ENCODE measurements at regions not wholly inside any gene's neighbourhood (a gene's known extent, or its start where the extent isn't known, plus 50 kb on each side); places are given as distances from the start of the nearest gene placed in this dataset.

DNA sequence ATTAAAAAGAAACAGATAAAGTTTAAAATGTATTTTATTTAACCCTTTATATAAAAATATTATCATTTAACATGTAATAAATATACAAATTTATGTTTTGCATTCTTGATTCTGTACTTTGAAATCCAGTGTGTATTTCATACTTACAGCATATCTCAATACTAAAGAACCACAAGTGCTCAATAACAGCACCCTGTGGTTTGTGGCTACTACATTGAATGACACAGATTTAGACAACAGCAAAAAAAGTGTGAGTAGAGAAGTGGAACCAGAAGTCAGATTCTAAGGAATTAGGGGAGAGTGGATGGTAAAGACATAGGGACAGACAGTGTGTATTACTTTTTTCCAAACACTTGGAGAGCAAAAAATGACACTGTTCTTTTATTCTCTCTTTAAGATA is 524.5 kb downstream of the BMP2 start:
- Histone ChIP-seq H2AFZ (ENCODE audit: control insufficient read depth, low read length) (no peak overlapping the region), H3K27ac (ENCODE audit: control insufficient read depth, insufficient read depth, low read length) (no peak overlapping the region), H3K9me3 (ENCODE audit: control insufficient read depth, low read depth, low read length) (no peaks in the 10 kb centered on the region), H3K27me3 (ENCODE audit: control insufficient read depth, extremely low read depth, insufficient read depth, low read length) (no peaks in the 10 kb centered on the region), H3K9me1 (ENCODE audit: control insufficient read depth, extremely low read depth, insufficient read depth, low read length) (no peaks in the 10 kb centered on the region), H3K9ac (ENCODE audit: control insufficient read depth, extremely low read depth, insufficient read depth, low read length) (no peak overlapping the region), H4K20me1 (ENCODE audit: control insufficient read depth, extremely low read depth, insufficient read depth, low read length) (no peaks in the 10 kb centered on the region), H3K4me2 (ENCODE audit: control insufficient read depth, extremely low read depth, insufficient read depth, low read depth, low read length) (no peak overlapping the region), H3K4me1 (ENCODE audit: control insufficient read depth, extremely low read depth, insufficient read depth, low read length) (no peaks in the 10 kb centered on the region), H3K79me2 (ENCODE audit: control insufficient read depth, insufficient read depth, low read length) (no peaks in the 10 kb centered on the region), H3K4me3 (ENCODE audit: control insufficient read depth in 2 of 3, extremely low read depth in 1 of 3, insufficient read depth in 2 of 3, low read depth in 1 of 3, low read length in 3 of 3) (no peak overlapping the region), H3K36me3 (ENCODE audit: control insufficient read depth in 2 of 2, extremely low read depth in 1 of 2, insufficient read depth in 2 of 2, low read length in 2 of 2) (no peaks in the 10 kb centered on the region)
- dilution Hi-C loops (cut with MboI; ENCODE audit: extremely low pct_ligation_motif_present, low sequenced_read_pairs) = no loop called here
- DNase-seq (ENCODE audit: low read depth, low spot score) (no peak), FAIRE-seq (no peak)
- TF ChIP-seq EZH2 (IDR thresholded peaks at IDR 0.05; ENCODE audit: low read length) = no peak
- TF ChIP-seq, protein P1, sequence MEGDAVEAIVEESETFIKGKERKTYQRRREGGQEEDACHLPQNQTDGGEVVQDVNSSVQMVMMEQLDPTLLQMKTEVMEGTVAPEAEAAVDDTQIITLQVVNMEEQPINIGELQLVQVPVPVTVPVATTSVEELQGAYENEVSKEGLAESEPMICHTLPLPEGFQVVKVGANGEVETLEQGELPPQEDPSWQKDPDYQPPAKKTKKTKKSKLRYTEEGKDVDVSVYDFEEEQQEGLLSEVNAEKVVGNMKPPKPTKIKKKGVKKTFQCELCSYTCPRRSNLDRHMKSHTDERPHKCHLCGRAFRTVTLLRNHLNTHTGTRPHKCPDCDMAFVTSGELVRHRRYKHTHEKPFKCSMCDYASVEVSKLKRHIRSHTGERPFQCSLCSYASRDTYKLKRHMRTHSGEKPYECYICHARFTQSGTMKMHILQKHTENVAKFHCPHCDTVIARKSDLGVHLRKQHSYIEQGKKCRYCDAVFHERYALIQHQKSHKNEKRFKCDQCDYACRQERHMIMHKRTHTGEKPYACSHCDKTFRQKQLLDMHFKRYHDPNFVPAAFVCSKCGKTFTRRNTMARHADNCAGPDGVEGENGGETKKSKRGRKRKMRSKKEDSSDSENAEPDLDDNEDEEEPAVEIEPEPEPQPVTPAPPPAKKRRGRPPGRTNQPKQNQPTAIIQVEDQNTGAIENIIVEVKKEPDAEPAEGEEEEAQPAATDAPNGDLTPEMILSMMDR (optimal IDR thresholded peaks at IDR 0.05 in 1 of 3, IDR thresholded peaks at IDR 0.05 in 1 of 3, conservative IDR thresholded peaks at IDR 0.05 in 1 of 3; ENCODE audit: extremely low read depth in 1 of 3, insufficient read depth in 2 of 3, low read length in 3 of 3) = no peak

DNA sequence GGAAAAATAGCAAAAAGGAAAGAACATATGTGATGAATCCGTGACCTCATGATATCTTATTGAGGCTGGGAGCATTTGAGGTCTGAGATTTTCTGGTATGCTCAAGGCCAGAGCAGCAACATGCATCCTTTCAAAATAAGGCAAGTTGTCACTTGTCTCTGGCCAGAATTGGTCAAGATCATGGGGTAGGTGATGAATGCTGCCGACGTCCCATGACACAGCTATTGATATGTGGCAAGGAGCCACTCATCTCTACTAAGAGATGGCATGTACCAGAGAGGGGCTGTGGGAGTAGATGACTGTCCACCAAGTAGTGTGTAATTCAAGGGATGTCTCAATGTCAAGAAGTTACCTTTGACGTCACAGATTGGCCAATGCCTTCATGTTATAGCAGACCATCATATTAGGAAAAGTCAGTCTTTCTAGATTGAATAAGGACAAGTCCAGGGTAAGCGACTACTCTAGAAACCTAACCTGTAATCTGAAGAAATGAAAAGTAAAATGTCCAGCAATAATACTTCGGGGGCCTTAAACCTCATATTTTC is 527.4 kb downstream of the BMP2 start:
- H3K36me3 ChIP-seq (ENCODE audit: control insufficient read depth in 2 of 2, extremely low read depth in 1 of 2, insufficient read depth in 2 of 2, low read length in 2 of 2) = no peaks in the 10 kb centered on the region
- H3K4me1 ChIP-seq (ENCODE audit: control insufficient read depth, extremely low read depth, insufficient read depth, low read length) = no peaks in the 10 kb centered on the region
- no peaks in the 10 kb centered on the region for H3K9me1 ChIP-seq (ENCODE audit: control insufficient read depth, extremely low read depth, insufficient read depth, low read length)
- H3K4me2 ChIP-seq (ENCODE audit: control insufficient read depth, extremely low read depth, insufficient read depth, low read depth, low read length) = no peak overlapping the region
- TF ChIP-seq EZH2 (IDR thresholded peaks at IDR 0.05; ENCODE audit: low read length) = no peak
- TF ChIP-seq, protein P1 (optimal IDR thresholded peaks at IDR 0.05 in 1 of 3, IDR thresholded peaks at IDR 0.05 in 1 of 3, conservative IDR thresholded peaks at IDR 0.05 in 1 of 3; ENCODE audit: extremely low read depth in 1 of 3, insufficient read depth in 2 of 3, low read length in 3 of 3) = no peak
- H2AFZ ChIP-seq (ENCODE audit: control insufficient read depth, low read length) = no peak overlapping the region
- no peak overlapping the region for H3K4me3 ChIP-seq (ENCODE audit: control insufficient read depth in 2 of 3, extremely low read depth in 1 of 3, insufficient read depth in 2 of 3, low read depth in 1 of 3, low read length in 3 of 3)
- no peaks in the 10 kb centered on the region for H3K79me2 ChIP-seq (ENCODE audit: control insufficient read depth, insufficient read depth, low read length)
- no peak overlapping the region for H3K9ac ChIP-seq (ENCODE audit: control insufficient read depth, extremely low read depth, insufficient read depth, low read length)
- no peaks in the 10 kb centered on the region for H3K27me3 ChIP-seq (ENCODE audit: control insufficient read depth, extremely low read depth, insufficient read depth, low read length)
- no peaks in the 10 kb centered on the region for H3K9me3 ChIP-seq (ENCODE audit: control insufficient read depth, low read depth, low read length)
- H4K20me1 ChIP-seq (ENCODE audit: control insufficient read depth, extremely low read depth, insufficient read depth, low read length) = no peaks in the 10 kb centered on the region
- no peak overlapping the region for H3K27ac ChIP-seq (ENCODE audit: control insufficient read depth, insufficient read depth, low read length)
- DNase-seq (ENCODE audit: low read depth, low spot score) (no peak), FAIRE-seq (no peak)
- dilution Hi-C loops (cut with MboI; ENCODE audit: extremely low pct_ligation_motif_present, low sequenced_read_pairs) = no loop called here

Data from keratinocyte (primary cell).